BLaER1 treated with 17β-estradiol and CSF1 and Interleukin-3, amounts not matched to agents 10 nM and 100 nM (cell line): ENCODE measurements at regions not wholly inside any gene's neighbourhood (a gene's known extent, or its start where the extent isn't known, plus 50 kb on each side); places are given as distances from the start of the nearest gene placed in this dataset.

ENCODE experiments used
- H3K27ac ChIP-seq, 11 experiments: shearing (Covaris generic); formaldehyde crosslinking; 2 replicates each; pipeline ENCODE4 v1.8.1; 2022
- H3K27me3 ChIP-seq, 11 experiments: shearing (Covaris generic); formaldehyde crosslinking; 2 replicates each; pipeline ENCODE4 v1.8.1; 2022
- H3K36me3 ChIP-seq, 11 experiments: shearing (Covaris generic); formaldehyde crosslinking; 2 replicates each; pipeline ENCODE4 v1.8.1; 2022
- H3K4me1 ChIP-seq, 10 experiments: shearing (Covaris generic); formaldehyde crosslinking; 2 replicates each; pipeline ENCODE4 v1.8.1; 2022
- H3K4me2 ChIP-seq, 11 experiments: shearing (Covaris generic); formaldehyde crosslinking; 2 replicates each; pipeline ENCODE4 v1.8.1; 2022
- H3K4me3 ChIP-seq, 10 experiments: shearing (Covaris generic); formaldehyde crosslinking; 2 replicates each; pipeline ENCODE4 v1.8.1; 2022
- H3K9ac ChIP-seq, 11 experiments: shearing (Covaris generic); formaldehyde crosslinking; 2 replicates each; pipeline ENCODE4 v1.8.1; 2022
- H3K9me3 ChIP-seq, 11 experiments: shearing (Covaris generic); formaldehyde crosslinking; replicated peaks in 1 of 11; 2 replicates each; pipeline ENCODE4 v1.8.1; 2022
- H4K20me1 ChIP-seq, 11 experiments: shearing (Covaris generic); formaldehyde crosslinking; 2 replicates each; pipeline ENCODE4 v1.8.1; 2022
- Cebpa-rat ChIP-seq, 11 experiments: shearing (Covaris generic); IDR thresholded peaks; 2 replicates each; pipeline ENCODE4 v1.8.1; 2022

DNA sequence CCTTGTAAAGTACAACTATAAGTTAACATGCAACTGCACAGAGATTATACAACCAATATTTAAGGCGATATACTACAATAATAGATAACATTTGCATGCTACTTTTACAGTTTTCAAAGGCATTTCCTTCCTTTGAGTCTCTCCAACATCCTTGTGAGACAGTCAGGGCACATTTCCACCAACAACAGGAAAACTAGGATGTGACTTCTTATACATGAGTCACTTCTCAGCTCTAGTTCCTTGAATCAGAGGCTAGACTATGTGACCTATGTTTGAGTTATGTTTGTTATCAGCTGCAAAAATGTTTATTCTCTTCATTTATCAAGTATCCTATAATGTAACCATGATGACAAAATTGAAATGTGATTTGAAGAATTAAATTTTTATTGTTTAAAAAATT is 51.7 kb upstream of the TFAP2D start:
- Histone ChIP-seq H3K36me3 (no peaks in the 10 kb centered on the region), H3K4me1 (peaks cover 0 to 6% (median 0%) of the 10 kb centered on the region in 10 experiments; a peak in 1 of 20 replicates), H3K4me3 (no peak overlapping the region), H3K27ac (no peak overlapping the region), H3K9me3 (no peaks in the 10 kb centered on the region), H3K9ac (no peak overlapping the region), H3K4me2 (no peak overlapping the region), H3K27me3 (no peaks in the 10 kb centered on the region), H4K20me1 (no peaks in the 10 kb centered on the region)
- no peak for TF ChIP-seq Cebpa-rat (IDR thresholded peaks at IDR 0.05)
